IMR-90 (cell line): ENCODE measurements at regions not wholly inside any gene's neighbourhood (a gene's known extent, or its start where the extent isn't known, plus 50 kb on each side); places are given as distances from the start of the nearest gene placed in this dataset.

Experiments used
- ATAC-seq: fragments of 200-7000 bp; cut with Tn5 transposase; 2 replicates; pipeline ENCODE4 v1.9.1; 2020; ENCODE audit warnings: low read depth, mild to moderate bottlenecking, moderate library complexity
- BruUV-seq: library from RNA; stranded (reverse); fragments of 400-500 nt; replicated peaks from 2 replicates; lab custom pipeline; 2021; lab: Mats Ljungman, UMichigan
- CTCF ChIA-PET: fragments of 300-600 bp; formaldehyde crosslinking; extraction: SDS; loops from one replicate; lab custom pipeline; 2021; ENCODE audit warnings: antibody characterized with exemption; lab: Yijun Ruan, JAX
- POLR2A ChIA-PET: fragments of 300-600 bp; sonication (Branson Sonifier 250); formaldehyde crosslinking; loops from one replicate; lab custom pipeline; 2022; ENCODE audit warnings: antibody characterized with exemption; ENCODE audit not compliant: unreplicated experiment; lab: Charles Lee
- DNase-seq: peaks from one replicate; pipeline ENCODE4 v3.0.0; 2013
- H2AFZ ChIP-seq: replicated peaks from 2 replicates; pipeline ENCODE3; 2013; ENCODE audit warnings: low read length, mild to moderate bottlenecking; ENCODE audit not compliant: poor library complexity
- H2AK5ac ChIP-seq: 2 replicates; pipeline ENCODE4 v1.6.1; 2013; ENCODE audit warnings: low read depth, low read length, inconsistent platforms
- H2AK9ac ChIP-seq: replicated peaks from 2 replicates; pipeline ENCODE3; 2013; ENCODE audit warnings: mild to moderate bottlenecking, low read depth, low read length, moderate library complexity; ENCODE audit not compliant: poor library complexity
- H2BK120ac ChIP-seq: 2 replicates; pipeline ENCODE4 v1.6.1; 2013; ENCODE audit warnings: low read depth, low read length, inconsistent platforms
- H2BK15ac ChIP-seq: 3 replicates; pipeline ENCODE4 v1.6.1; 2013; ENCODE audit warnings: low read depth, low read length, inconsistent platforms
- H2BK20ac ChIP-seq: 2 replicates; pipeline ENCODE4 v1.6.1; 2013; ENCODE audit warnings: low read depth, mild to moderate bottlenecking, inconsistent platforms, low read length, moderate library complexity
- H2BK5ac ChIP-seq: 2 replicates; pipeline ENCODE4 v1.6.1; 2013; ENCODE audit warnings: mild to moderate bottlenecking, low read depth, low read length, inconsistent platforms; ENCODE audit not compliant: poor library complexity, severe bottlenecking
- H3K14ac ChIP-seq: replicated peaks from 2 replicates; pipeline ENCODE4 v1.6.1; 2013; ENCODE audit warnings: low read depth, low read length, inconsistent platforms
- H3K18ac ChIP-seq: 2 replicates; pipeline ENCODE4 v1.6.1; 2013; ENCODE audit warnings: low read depth, low read length, control low read depth
- H3K23ac ChIP-seq: 2 replicates; pipeline ENCODE4 v1.6.1; 2013; ENCODE audit warnings: low read depth, low read length, inconsistent platforms
- H3K27ac ChIP-seq: 2 replicates; pipeline ENCODE4 v1.5.1; 2013; ENCODE audit warnings: mild to moderate bottlenecking, control low read depth, low read length; ENCODE audit not compliant: insufficient read depth
- H3K27me3 ChIP-seq: 2 replicates; pipeline ENCODE4 v1.6.1; 2013; ENCODE audit warnings: low read length; ENCODE audit not compliant: control insufficient read depth, insufficient read depth
- H3K36me3 ChIP-seq: 2 replicates; pipeline ENCODE4 v1.6.1; 2013; ENCODE audit warnings: low read length, mixed read lengths; ENCODE audit not compliant: control insufficient read depth, insufficient read depth
- H3K4ac ChIP-seq: 2 replicates; pipeline ENCODE4 v1.6.1; 2013; ENCODE audit warnings: low read depth, low read length, inconsistent platforms
- H3K4me1 ChIP-seq: 2 replicates; pipeline ENCODE4 v1.6.1; 2013; ENCODE audit warnings: low read length, mixed read lengths; ENCODE audit not compliant: control insufficient read depth, insufficient read depth
- H3K4me2 ChIP-seq: 2 replicates; pipeline ENCODE4 v1.6.1; 2013; ENCODE audit warnings: low read depth, mild to moderate bottlenecking, control low read depth, low read length, moderate library complexity
- H3K4me3 ChIP-seq: 2 replicates; pipeline ENCODE4 v1.5.1; 2013; ENCODE audit warnings: low read depth, mild to moderate bottlenecking, control low read depth, low read length, moderate library complexity; ENCODE audit not compliant: insufficient read depth
- H3K56ac ChIP-seq: 2 replicates; pipeline ENCODE4 v1.6.1; 2013; ENCODE audit warnings: low read length, inconsistent platforms; ENCODE audit not compliant: insufficient read depth; ENCODE audit errors: extremely low read depth
- H3K79me1 ChIP-seq, 2 experiments: 2 replicates each; pipeline ENCODE4 v1.6.1; 2013; ENCODE audit warnings: low read length in 2 of 2, inconsistent platforms in 1 of 2, low read depth in 1 of 2
- H3K9ac ChIP-seq: 2 replicates; pipeline ENCODE4 v1.6.1; 2013; ENCODE audit warnings: low read depth, low read length, control low read depth
- H3K9me1 ChIP-seq: 2 replicates; pipeline ENCODE4 v1.6.1; 2013; ENCODE audit warnings: low read length, inconsistent platforms; ENCODE audit not compliant: insufficient read depth
- H3K9me3 ChIP-seq: 2 replicates; pipeline ENCODE4 v1.6.1; 2013; ENCODE audit warnings: low read length; ENCODE audit not compliant: control insufficient read depth, insufficient read depth
- H4K20me1 ChIP-seq: 2 replicates; pipeline ENCODE4 v1.6.1; 2013; ENCODE audit warnings: low read length, inconsistent platforms; ENCODE audit not compliant: insufficient read depth
- H4K5ac ChIP-seq: 2 replicates; pipeline ENCODE4 v1.6.1; 2013; ENCODE audit warnings: mild to moderate bottlenecking, low read depth, low read length, control low read depth
- H4K8ac ChIP-seq, 2 experiments: 2 replicates each; pipeline ENCODE4 v1.6.1; 2013; ENCODE audit warnings: low read depth in 2 of 2, low read length in 2 of 2, control low read depth in 1 of 2, inconsistent platforms in 1 of 2
- H4K91ac ChIP-seq: 2 replicates; pipeline ENCODE4 v1.6.1; 2013; ENCODE audit warnings: low read depth, low read length, inconsistent platforms; ENCODE audit not compliant: insufficient read depth
- BHLHE40 ChIP-seq: fragments of 150-350 bp; IDR thresholded peaks from 2 replicates; pipeline ENCODE4 v1.6.1; 2016; ENCODE audit warnings: mild to moderate bottlenecking, low read depth, low read length
- CEBPB ChIP-seq: IDR thresholded peaks from 2 replicates; pipeline ENCODE4 v1.6.1; 2012; ENCODE audit warnings: low read depth, low read length, improper control_type of control experiment
- CHD1 ChIP-seq: IDR thresholded peaks from 2 replicates; pipeline ENCODE4 v1.6.1; 2012; ENCODE audit warnings: low read depth, low read length, improper control_type of control experiment
- CTCF ChIP-seq: conservative IDR thresholded peaks from 2 replicates; pipeline ENCODE4 v1.5.1; 2012; ENCODE audit warnings: mild to moderate bottlenecking, low read depth, low read length, improper control_type of control experiment
- ELK1 ChIP-seq: fragments of 150-350 bp; IDR thresholded peaks from 2 replicates; pipeline ENCODE4 v1.6.1; 2016; ENCODE audit warnings: low read depth, mild to moderate bottlenecking, low read length, moderate library complexity, borderline replicate concordance
- FOS ChIP-seq: fragments of 150-350 bp; IDR thresholded peaks from 2 replicates; pipeline ENCODE4 v1.6.1; 2016; ENCODE audit warnings: low read depth, low read length
- MAZ ChIP-seq: IDR thresholded peaks from 2 replicates; pipeline ENCODE4 v1.6.1; 2012; ENCODE audit warnings: low read depth, mild to moderate bottlenecking, low read length, improper control_type of control experiment, moderate library complexity, borderline replicate concordance
- NFE2L2 ChIP-seq: fragments of 150-350 bp; IDR thresholded peaks from 2 replicates; pipeline ENCODE4 v1.6.1; 2016; ENCODE audit warnings: low read depth, mild to moderate bottlenecking, low read length
- RAD21 ChIP-seq: IDR thresholded peaks from 2 replicates; pipeline ENCODE4 v1.6.1; 2012; ENCODE audit warnings: low read length, improper control_type of control experiment
- RCOR1 ChIP-seq: IDR thresholded peaks from 2 replicates; pipeline ENCODE4 v1.6.1; 2012; ENCODE audit warnings: mild to moderate bottlenecking, low read length, improper control_type of control experiment; ENCODE audit not compliant: insufficient replicate concordance
- SMC3 ChIP-seq: fragments of 150-350 bp; IDR thresholded peaks from 2 replicates; pipeline ENCODE4 v1.6.1; 2016; ENCODE audit warnings: low read depth, mild to moderate bottlenecking, antibody characterized with exemption, low read length, moderate library complexity
- USF2 ChIP-seq: fragments of 150-350 bp; IDR thresholded peaks from 2 replicates; pipeline ENCODE4 v1.6.1; 2017; ENCODE audit warnings: mild to moderate bottlenecking, antibody characterized with exemption, low read length, low read depth
- WGBS, 2 experiments: methylation state at CpG; one replicate each; pipeline versions ENCODE4 v1.1.5 to v1.1.7; 2013; ENCODE audit warnings: missing lambda C conversion rate in 2 of 2; ENCODE audit not compliant: insufficient read length in 1 of 2; ENCODE audit errors: extremely low coverage in 2 of 2; 5-methylcytosine and 5-hydroxymethylcytosine counted together
- dilution Hi-C: fragments of 300-500 bp; cut with HindIII; formaldehyde crosslinking; loops from one replicate; pipeline ENCODE4 v1.14.3; 2018; ENCODE audit warnings: low sequenced_read_pairs; ENCODE audit not compliant: unreplicated experiment
- in situ Hi-C: fragments of 300-500 bp; cut with MboI; formaldehyde crosslinking; loops from 3 replicates; pipeline ENCODE4 v1.14.3; 2019; ENCODE audit warnings: low sequenced_read_pairs, inconsistent platforms, mixed read lengths
- intact Hi-C: fragments of 100-400 bp; cut with micrococcal nuclease; formaldehyde crosslinking; loops from 2 replicates; pipeline ENCODE4 v1.10.0; 2022

DNA sequence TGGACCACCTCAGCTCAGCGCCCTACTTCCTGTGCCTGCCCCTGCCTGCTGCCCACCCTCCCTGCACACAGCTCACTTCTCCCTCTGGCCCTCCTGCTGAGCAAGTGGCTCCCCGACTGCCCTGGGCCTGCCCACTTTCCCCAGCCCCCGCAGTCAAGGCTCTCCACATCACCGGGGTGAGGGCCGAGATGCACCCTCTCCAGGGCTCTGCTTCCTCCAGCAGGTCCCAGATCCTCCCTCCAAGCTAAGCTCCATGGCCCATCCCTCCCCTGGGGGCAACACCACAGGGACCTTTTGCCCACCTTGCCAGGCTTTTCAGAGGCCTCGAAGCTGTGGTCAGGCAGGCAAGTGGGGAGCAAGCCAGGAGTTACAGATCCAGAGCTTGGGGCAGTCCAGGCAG is 820.2 kb downstream of the KCNJ18 start:
- Histone ChIP-seq H2BK20ac (no peak overlapping the region), H2AFZ (no peak overlapping the region), H3K56ac (no peak overlapping the region), H4K8ac (no peak overlapping the region), H2BK120ac (no peak overlapping the region), H3K9me1 (no peaks in the 10 kb centered on the region), H2AK5ac (no peak overlapping the region), H4K91ac (no peak overlapping the region), H3K79me1 (no peaks in the 10 kb centered on the region), H2BK5ac (no peak overlapping the region), H3K9me3 (peaks cover 19% of the 10 kb centered on the region), H3K14ac (no peak overlapping the region), H3K36me3 (no peaks in the 10 kb centered on the region), H3K4ac (no peak overlapping the region), H3K27ac (no peak overlapping the region), H3K9ac (no peak overlapping the region), H4K20me1 (no peaks in the 10 kb centered on the region), H2AK9ac (no peak overlapping the region), H3K4me1 (no peaks in the 10 kb centered on the region), H3K18ac (no peak overlapping the region), H3K4me2 (no peak overlapping the region), H3K23ac (no peak overlapping the region), H3K27me3 (no peaks in the 10 kb centered on the region), H4K5ac (no peak overlapping the region), H3K4me3 (no peak overlapping the region), H2BK15ac (no peak overlapping the region)
- intact Hi-C loops: no loop called here
- no TSS peak for BruUV-seq
- dilution Hi-C loops: no loop called here
- DNase-seq (no peak), ATAC-seq (no peak)
- ChIA-PET CTCF (no interaction called here), POLR2A (no interaction called here)
- WGBS, 2 experiments: 45% methylated on average over 2 of the region's 6 CpGs; no CpG with 5 or more reads in 1 of the 2 experiments
- in situ Hi-C loops: no loop called here
- TF ChIP-seq CEBPB (no peak), CTCF (no peak), RCOR1 (no peak), BHLHE40 (no peak), MAZ (no peak), USF2 (no peak), SMC3 (no peak), RAD21 (no peak), ELK1 (no peak), NFE2L2 (no peak), FOS (no peak), CHD1 (no peak)
